ENCODE measurements at regions not wholly inside any gene's neighbourhood (a gene's known extent, or its start where the extent isn't known, plus 50 kb on each side); places are given as distances from the start of the nearest gene placed in this dataset.

- in situ Hi-C loops (cut with HindIII; ENCODE audit: low sequenced_read_pairs), result no loop called here
Measured at GRCh38 chr10:83233691-83234090, 905.6 kb upstream of the GHITM start.

- in situ Hi-C loops (cut with HindIII; ENCODE audit: low sequenced_read_pairs), result no loop called here
Measured at GRCh38 chr10:83248106-83248631, 891.1 kb upstream of the GHITM start.

GRCh38 chr10:83250396-83250795 is 888.9 kb upstream of the GHITM start:
- in situ Hi-C loops (cut with HindIII; ENCODE audit: low sequenced_read_pairs), result no loop called here

GRCh38 chr10:83252169-83252568 is 887.1 kb upstream of the GHITM start:
- in situ Hi-C loops (cut with HindIII; ENCODE audit: low sequenced_read_pairs), result no loop called here

- in situ Hi-C loops (cut with HindIII; ENCODE audit: low sequenced_read_pairs), result no loop called here
Measured at GRCh38 chr10:83252596-83252995, 886.7 kb upstream of the GHITM start.

- in situ Hi-C loops (cut with HindIII; ENCODE audit: low sequenced_read_pairs), result no loop called here
Measured at GRCh38 chr10:83253011-83253671, 886.2 kb upstream of the GHITM start.

GRCh38 chr10:83254698-83255097 is 884.6 kb upstream of the GHITM start:
- in situ Hi-C loops (cut with HindIII; ENCODE audit: low sequenced_read_pairs), result no loop called here

- in situ Hi-C loops (cut with HindIII; ENCODE audit: low sequenced_read_pairs), result no loop called here
Measured at GRCh38 chr10:83262434-83262833, 876.9 kb upstream of the GHITM start.

GRCh38 chr10:83272666-83273434 is 866.5 kb upstream of the GHITM start:
- in situ Hi-C loops (cut with HindIII; ENCODE audit: low sequenced_read_pairs), result no loop called here

- in situ Hi-C loops (cut with HindIII; ENCODE audit: low sequenced_read_pairs), result no loop called here
Measured at GRCh38 chr10:83274088-83274487, 865.2 kb upstream of the GHITM start.

- in situ Hi-C loops (cut with HindIII; ENCODE audit: low sequenced_read_pairs), result no loop called here
Measured at GRCh38 chr10:83276971-83277370, 862.3 kb upstream of the GHITM start.

- in situ Hi-C loops (cut with HindIII; ENCODE audit: low sequenced_read_pairs), result no loop called here
Measured at GRCh38 chr10:83283151-83283550, 856.2 kb upstream of the GHITM start.

- in situ Hi-C loops (cut with HindIII; ENCODE audit: low sequenced_read_pairs), result no loop called here
Measured at GRCh38 chr10:83287374-83287773, 851.9 kb upstream of the GHITM start.

GRCh38 chr10:83289373-83289772 is 849.9 kb upstream of the GHITM start:
- in situ Hi-C loops (cut with HindIII; ENCODE audit: low sequenced_read_pairs), result no loop called here

- in situ Hi-C loops (cut with HindIII; ENCODE audit: low sequenced_read_pairs), result no loop called here
Measured at GRCh38 chr10:83289948-83290347, 849.4 kb upstream of the GHITM start.

- in situ Hi-C loops (cut with HindIII; ENCODE audit: low sequenced_read_pairs), result no loop called here
Measured at GRCh38 chr10:83301732-83302131, 837.6 kb upstream of the GHITM start.

GRCh38 chr10:83302623-83303022 is 836.7 kb upstream of the GHITM start:
- in situ Hi-C loops (cut with HindIII; ENCODE audit: low sequenced_read_pairs), result no loop called here

GRCh38 chr10:83310688-83311087 is 828.6 kb upstream of the GHITM start:
- in situ Hi-C loops (cut with HindIII; ENCODE audit: low sequenced_read_pairs), result no loop called here

- in situ Hi-C loops (cut with HindIII; ENCODE audit: low sequenced_read_pairs), result no loop called here
Measured at GRCh38 chr10:83312570-83312969, 826.7 kb upstream of the GHITM start.

- in situ Hi-C loops (cut with HindIII; ENCODE audit: low sequenced_read_pairs), result no loop called here
Measured at GRCh38 chr10:83332690-83333089, 806.6 kb upstream of the GHITM start.

GRCh38 chr10:83333566-83333965 is 805.7 kb upstream of the GHITM start:
- in situ Hi-C loops (cut with HindIII; ENCODE audit: low sequenced_read_pairs), result no loop called here

GRCh38 chr10:83343676-83344075 is 795.6 kb upstream of the GHITM start:
- in situ Hi-C loops (cut with HindIII; ENCODE audit: low sequenced_read_pairs), result no loop called here

Measured in DLD1 (cell line).